ENCODE measurements at regions not wholly inside any gene's neighbourhood (a gene's known extent, or its start where the extent isn't known, plus 50 kb on each side); places are given as distances from the start of the nearest gene placed in this dataset.
"Not testable (repeated sequence)": the region's sequence is repeated elsewhere in the genome, so short reads cannot be mapped to it uniquely, and the experiment has no call there.

DNA sequence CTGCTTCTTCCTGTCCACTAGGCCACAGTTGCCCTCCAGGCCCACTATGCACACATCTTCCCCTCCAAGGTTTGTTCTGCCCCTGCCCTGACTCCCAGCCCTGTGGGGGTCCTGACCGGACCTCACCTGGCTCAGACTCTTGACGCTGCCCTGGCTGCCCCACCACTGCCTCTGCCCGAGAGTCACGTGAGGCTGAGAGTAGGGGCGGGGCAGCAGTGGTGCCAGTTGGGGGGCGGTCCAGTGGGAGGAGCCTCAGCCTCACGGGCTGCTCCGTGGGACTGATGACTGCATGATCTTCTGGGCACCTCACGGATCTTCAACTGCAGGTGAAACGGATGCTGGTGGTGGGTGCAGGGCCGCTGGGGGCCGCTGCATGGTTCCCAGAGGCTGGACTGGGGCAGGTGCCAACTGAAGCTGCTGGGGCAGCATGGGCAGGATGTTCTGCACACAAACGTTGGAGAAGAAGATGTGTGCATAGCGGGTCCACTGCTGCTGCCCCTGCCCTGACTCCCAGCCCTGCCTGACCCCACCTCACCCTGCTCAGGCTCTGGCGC lies 77.6 kb downstream of the HHIPL2 start:
- not testable (repeated sequence) for DNase-seq

DNA sequence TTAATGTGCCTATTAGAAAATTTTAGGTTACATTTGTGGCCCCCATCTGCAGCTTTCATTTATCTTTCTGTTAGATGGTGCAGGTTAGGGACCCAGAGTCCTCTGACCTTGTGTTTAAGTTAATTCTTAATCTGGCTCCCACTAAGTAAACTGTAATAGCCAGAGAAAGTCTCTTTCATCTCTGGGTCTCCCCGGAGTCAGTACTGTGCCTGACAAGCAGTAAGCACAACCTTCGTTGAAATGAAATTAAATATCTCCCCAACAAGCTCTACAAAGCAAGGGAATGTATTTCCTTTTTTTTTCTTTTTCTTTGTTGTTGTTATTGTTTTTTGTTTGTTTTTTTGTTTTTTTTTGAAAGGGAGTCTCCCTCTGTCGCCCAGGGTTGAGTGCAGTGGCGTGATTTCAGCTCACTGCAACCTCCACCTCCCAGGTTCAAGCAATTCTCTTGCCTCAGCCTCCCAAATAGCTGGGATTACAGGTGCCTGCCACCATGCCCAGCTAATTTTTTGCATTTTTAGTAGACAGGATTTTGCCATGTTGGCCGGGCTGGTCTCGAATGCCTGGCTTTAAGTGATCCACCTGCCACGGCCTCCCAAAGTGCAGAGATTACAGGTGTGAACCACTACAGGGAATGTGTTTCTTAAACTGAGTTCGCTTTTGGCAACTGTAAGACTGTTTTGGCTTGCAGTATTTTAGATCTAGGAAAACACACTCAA lies 81.6 kb downstream of the HHIPL2 start:
- DNase-seq, result no peak

DNA sequence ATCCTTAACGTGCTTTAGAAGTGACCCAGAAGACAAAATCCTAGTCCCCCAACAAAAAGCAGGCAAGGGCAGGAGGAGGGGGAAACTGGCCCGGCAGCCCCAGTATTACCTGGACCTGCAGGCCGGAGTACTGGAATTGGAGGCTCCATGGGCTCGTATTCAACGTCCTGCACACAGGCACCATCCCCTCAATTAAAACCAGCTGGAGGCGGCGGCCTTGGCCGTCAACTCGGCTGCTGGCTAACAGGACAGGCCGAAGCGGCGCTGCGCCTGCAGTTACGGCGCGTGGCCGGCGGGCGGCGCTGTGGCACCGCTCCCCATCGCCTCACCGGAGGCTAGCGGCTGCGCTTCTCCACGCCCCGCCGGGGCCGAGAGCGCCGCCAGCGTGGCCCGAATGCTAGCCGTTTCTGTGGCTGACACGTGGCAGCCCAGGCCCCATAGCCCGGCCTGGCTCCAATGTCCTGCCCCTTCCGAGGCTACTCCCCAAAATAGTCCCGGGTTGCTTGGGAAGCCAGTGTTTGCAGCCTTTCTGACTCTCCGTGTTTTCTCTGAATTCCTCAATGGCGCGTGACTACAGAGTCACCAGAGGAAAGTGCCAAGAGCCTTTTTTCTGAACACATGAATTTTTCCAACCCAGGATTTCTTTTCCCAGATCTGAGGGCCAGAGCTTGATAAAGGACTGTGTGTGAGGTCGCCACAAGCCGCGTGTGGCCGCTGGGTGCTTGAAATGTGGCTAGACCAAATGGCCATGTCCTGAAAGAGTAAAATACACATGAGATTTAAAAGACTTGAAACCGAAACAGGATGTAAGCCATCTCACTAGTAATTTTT lies 82.5 kb downstream of the HHIPL2 start:
- peak; percentile 83 for DNase-seq

DNA sequence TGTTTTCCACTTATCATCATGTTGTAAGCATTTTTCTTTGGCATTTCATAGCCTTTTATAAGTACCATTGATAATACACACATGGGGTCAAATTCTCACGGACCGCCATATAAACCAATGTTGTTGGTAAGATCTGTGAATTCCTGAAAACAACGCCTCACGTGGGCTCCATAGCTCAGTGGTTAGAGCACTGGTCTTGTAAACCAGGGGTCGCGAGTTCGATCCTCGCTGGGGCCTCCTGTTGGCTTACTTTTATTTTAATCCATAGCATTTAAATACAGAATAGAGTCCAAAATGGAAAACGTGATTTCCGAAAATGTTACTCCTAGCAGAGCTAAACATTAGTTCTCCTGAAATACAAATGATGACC lies 83.1 kb downstream of the HHIPL2 start:
- DNase-seq, result peak; percentile 74

DNA sequence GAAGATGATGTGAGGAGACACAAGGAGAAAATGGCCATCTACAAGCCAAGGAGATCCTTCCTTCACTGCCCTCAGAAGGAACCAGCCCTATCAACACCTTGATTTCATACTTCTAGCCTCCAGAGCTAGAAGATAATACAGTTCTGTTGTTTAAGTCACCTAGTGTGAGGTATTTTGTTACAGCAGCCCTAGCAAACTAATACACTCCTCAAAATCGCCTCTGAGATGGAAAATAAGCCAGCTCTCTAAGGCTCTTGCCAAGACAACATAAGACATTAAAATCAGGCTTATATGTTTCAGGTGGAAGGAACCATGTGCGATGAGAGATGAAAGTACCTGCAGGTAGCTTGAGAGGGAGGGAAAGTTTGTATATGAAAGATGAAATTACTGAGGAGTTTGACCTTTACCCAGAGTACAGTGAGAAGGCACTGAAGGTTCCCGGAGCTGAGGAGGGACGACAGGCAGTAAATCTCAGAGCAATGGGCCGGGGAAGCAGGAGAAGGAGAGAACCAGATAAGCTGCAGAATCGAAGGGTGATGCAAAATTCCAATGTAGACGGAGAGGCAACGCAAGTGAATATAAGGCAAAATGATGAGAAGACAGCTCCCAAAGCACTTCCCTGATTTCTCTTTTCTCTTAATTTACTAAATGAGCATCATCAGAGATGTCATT lies 84.7 kb downstream of the HHIPL2 start:
- DNase-seq, result no peak

DNA sequence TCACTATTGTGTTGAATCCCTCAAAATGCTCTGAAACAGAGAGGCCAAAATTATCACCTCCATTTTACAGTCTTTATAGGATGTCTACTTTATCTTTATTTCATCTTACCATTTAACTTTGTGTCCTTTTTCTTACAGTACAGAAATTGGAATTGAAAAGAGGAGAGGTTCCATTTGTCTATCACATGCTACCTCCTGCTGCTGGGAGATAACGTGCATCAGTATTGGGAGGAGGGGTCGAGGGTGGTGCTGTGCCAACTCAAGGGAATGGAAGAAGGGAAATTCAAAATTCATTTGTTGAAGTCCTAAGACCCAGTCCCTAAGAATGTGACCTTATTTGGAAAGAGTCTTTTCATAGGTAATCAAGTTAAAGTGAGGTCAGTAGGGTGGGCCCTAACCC lies 85.3 kb downstream of the HHIPL2 start:
- DNase-seq, result no peak

DNA sequence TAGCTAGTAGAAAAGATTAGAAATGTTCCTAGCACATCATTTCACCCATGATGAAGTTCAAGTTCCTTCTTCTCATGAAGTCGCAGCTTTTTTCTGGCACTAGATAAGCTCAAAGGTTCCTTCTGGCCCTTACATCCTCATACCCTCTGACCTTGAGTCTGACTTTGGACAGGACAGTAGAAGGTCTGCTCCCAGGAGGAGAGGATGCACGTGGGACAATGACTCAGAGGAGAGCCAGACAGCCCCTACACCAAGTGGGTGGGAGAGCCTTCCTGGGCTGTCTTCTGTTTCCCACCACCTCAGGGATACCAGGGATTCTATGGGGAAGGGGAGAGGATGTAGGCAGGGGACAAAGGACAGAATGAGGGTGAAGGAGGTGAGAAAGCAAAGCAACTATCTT lies 86.0 kb downstream of the HHIPL2 start:
- no peak for DNase-seq

DNA sequence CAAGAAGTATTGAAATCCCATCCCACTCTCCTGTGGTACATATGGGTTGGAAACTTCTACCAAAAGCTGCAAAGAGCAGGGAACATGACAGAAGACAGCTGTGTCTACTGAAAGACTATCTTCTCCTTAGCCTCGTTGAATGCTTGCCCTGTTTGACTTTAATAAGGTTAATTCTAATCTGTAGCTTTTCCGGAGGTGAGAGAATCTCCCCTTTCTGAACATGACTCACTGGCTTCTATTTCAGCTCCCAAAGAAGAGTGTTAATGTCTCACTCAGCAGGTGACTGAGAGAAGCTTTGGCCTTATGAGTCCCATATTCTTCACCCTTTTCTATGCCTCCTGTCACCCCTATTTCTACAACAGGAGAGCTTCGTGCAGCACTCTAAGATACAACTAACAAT lies 88.3 kb downstream of the HHIPL2 start:
- no peak for DNase-seq

DNA sequence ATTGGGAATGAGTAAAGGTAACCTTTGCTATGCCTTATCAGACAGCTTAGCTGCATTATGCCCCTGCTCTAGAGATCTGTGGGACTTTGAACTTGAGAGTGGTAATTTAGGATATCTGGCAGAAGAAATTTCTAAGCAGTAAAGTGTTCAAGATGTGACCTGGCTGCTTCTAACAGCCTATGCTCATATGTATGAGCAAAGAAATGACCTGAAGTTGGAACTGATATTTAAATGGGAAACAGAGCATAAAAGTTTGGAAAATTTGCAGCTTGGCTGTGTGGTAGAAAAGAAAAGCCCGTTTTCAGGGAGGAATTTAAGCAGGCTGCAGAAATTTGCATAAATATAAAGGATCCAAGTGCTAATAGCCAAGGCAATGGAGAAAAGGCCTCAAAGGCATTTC lies 90.4 kb downstream of the HHIPL2 start:
- DNase-seq, result no peak

DNA sequence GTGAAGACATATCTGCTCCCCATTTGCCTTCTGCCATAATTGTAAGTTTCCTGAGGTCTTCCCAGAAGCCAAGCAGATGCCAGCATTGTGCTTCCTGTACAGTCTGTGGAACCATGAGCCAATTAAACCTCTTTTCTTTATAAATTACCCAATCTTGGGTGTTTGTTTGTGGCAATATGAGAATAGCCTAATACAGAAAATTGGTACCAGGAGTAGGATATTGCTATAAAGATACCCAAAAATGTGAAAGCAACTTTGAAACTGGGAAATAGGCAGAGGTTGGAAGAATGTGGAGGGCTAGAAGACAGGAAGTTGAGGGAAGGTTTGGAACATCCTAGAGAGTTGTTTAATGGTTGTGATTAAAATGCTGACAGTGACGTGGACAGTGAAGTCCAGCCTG lies 90.8 kb downstream of the HHIPL2 start:
- no peak for DNase-seq

DNA sequence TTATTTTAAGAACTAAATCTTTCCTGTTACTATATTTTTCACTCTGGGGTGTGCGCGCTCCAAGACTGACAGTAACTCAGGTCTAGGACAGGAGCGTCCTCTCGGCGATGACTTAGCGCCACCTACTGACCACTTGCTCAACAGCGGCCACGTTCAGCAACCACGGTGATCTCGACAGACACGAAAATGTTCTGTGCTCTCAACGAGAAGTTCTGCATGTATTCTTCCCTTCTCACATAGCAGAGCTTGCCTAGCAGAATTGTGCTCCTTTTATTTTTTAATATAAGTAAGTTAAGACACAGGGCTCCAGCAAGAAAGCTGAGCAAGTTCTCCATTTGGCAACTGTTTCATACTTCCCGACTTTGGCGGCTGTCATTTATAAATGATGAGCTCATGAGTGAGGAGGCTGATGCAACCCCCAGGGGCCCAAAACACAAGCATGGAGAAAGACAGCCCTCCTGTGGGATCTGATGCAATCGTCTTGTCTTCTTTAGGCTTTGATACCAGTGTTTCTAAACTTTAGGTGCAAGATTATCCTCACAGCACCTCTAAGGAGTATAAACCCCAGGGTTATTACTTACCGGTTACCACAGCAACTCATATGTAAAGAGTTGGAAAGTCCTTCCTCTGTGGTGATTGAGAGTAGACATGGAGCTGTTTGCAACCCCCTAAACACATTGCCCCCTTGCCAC lies 92.6 kb downstream of the HHIPL2 start:
- peak; percentile 73 for DNase-seq

DNA sequence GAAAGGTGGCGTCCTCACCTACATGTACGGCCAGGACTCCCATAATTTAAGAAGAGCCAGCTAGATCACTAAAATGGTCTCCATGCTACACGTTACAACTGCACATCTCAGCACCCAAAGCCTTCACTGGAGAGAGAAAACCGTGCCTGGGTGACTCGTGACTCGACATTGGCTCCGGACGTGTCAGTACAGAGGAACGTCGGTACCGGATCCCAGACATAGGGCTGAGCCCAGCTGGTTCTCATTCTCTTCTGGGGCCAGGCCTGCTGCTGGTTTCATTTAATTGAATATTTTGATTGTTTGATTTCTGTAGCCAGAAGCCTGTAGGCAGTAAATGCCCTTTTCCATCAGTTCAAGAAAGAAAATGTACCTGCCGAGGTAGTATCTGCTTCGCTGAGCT lies 93.1 kb downstream of the HHIPL2 start:
- DNase-seq, result no peak

DNA sequence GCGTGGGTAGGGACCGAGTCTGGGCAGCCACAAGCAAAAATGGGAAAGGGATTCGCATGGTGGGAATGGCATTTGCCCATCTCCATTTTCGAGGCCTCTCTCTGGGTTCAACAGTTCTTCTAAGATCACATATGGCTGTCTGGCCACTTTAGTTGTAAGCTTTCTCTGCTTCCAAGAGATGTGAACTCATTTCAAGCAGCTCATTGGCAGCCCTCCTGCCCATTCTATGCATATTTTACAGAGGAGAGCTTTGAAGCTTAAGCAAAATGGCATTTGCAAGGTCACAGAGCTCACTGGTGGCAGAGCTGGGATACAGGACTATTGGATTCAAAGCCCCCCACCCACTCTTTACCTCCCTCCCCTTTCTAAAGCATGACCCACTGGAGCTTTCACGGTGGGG lies 93.7 kb downstream of the HHIPL2 start:
- DNase-seq, result no peak

DNA sequence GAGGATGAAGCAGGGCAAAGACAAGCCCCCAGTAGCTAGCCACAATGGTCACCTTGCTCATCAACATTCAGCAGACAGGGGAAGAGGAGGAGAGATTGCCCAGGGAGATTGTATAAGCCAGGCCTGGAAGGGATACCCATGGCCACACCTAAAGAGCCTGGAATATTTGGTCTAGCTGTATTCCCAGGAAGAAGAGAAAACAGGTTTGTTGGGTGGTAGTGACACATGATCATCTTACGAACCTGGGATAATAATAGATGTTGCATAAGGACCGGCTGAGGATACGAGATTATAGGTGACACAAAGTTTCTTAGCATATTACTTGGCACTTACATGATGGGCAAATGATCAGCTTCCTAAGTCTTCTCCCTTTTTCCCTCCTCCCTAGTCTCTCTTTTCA lies 95.9 kb downstream of the HHIPL2 start:
- no peak for DNase-seq

DNA sequence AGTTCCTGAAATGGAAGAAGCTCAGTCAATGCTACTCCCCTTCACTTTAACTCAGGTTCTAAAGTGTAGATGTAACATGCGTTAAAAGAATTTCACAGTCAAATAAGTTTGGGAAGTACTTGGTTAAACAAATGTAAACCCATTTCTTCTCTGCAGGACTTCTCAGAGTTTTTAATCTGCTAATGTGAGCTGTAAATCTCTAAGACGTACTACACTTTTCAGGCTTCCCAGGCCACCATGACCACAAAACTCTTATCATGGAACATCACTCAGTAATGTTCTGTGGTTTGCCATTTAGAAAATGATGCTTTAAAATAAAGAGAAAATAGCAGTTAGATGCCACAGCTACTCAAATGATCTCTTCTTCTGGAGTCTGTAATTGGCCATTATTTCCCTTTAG lies 104.3 kb downstream of the HHIPL2 start:
- DNase-seq, result no peak

DNA sequence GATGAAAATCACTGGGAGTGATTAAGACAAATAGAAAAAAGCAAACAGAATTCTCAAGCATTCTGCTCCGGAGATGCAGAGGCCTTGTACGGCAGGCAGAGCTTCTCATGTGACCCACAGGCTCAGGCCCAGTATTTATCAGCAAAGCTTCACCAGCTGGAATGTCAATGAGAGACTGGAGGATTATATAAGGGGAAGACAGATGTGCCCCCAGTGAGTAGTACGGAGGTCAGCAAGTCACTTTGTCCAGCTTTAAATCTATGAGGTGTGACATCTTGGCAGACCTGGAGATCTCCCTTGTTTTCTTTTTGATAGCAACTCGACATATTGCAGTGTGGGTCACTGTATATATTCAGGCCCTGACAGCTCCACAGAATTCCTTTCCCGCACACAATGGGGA lies 106.8 kb downstream of the HHIPL2 start:
- no peak for DNase-seq

DNA sequence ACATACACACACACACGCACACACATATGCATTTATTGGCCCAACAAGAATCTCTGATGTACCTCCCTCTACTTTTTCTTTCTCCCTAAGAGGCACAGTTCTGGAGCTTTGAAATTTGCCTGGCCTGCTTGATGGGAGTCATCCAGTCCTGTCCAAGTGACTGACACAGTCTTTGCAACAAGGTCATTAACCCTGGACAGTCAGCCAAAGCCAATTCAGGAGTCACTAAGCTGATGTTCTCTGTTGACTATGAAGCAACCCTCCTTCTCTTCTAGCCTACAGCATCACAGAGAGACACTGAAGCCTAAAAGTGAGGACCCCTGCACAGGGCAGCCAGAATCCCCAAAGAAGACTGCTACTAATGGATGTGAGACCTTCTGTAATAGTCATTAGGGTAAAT lies 123.1 kb downstream of the HHIPL2 start:
- no peak for DNase-seq

DNA sequence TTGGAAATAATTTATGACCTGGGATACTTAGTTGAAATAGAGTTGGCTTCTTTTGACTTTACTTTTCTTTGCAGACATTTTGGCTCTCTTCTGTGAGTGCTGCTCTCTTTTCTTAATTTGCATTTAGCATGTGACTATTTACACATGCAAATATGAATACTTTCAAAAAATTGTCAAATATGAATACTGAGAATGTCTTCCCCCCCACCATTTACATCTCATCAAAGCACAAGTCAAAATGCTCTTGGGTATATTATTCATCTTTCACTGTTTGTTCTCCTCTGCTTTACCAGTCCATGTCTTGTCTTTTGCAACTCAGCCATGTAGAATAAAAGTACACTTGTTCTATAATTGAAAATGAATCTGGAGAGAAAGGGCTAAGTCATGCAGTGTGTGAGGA lies 126.5 kb downstream of the HHIPL2 start:
- no peak for DNase-seq

DNA sequence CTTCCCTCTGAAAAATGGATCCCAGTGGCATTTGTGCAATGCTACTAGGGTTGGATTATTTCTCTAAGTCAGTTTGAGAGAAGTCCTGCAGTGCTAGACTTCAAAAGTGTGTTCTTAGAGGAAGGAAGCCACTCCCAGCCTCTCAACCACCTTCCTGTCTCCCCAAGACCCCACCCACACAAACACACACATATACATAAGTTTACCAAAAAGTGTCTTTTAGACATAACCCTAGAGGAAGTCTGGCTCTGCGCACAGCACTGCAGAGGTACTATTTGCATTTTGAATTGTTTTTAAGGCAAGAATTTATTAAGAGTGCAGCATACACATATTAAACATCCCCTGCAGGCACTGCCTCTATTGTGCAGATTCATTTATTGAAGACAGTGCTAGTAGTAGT lies 127.3 kb downstream of the HHIPL2 start:
- peak; percentile 30 for DNase-seq

DNA sequence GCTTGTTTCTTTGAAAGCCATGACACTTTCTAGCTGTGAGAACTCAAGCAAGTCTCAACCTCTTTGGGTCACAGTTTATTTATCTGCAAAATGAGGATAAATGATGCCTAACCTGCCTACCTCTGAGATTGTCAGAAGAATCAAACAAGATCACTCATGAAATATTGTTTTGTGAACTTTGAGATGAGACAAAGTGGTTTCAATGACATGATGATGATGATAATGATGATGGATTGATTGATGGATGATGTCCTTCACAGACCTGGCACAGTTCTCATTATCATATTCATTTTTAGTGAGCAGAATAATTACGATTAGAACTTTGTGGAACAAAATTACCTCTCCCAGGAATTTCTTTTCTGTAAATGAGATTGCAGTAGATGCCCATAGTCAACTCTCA lies 129.2 kb downstream of the HHIPL2 start:
- no peak for DNase-seq

DNA sequence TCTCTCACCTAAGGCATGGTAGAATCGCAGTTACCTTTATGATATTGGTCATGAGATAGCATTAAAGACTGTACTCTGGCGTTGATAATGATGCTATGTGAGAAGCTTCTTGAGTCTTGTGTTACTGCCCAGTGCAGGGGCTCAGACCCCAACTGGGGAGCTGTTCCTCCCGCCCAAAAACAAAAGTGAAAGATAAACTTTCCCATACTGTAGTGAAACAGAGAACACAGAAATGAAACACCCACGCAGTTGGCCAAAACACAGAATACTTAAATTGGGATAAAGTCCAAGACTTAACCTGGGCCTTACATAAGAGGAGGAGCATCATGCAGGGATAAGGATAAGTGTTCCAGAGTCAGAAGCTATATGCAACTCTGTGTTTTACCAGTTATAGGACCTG lies 130.6 kb downstream of the HHIPL2 start:
- DNase-seq, result no peak

DNA sequence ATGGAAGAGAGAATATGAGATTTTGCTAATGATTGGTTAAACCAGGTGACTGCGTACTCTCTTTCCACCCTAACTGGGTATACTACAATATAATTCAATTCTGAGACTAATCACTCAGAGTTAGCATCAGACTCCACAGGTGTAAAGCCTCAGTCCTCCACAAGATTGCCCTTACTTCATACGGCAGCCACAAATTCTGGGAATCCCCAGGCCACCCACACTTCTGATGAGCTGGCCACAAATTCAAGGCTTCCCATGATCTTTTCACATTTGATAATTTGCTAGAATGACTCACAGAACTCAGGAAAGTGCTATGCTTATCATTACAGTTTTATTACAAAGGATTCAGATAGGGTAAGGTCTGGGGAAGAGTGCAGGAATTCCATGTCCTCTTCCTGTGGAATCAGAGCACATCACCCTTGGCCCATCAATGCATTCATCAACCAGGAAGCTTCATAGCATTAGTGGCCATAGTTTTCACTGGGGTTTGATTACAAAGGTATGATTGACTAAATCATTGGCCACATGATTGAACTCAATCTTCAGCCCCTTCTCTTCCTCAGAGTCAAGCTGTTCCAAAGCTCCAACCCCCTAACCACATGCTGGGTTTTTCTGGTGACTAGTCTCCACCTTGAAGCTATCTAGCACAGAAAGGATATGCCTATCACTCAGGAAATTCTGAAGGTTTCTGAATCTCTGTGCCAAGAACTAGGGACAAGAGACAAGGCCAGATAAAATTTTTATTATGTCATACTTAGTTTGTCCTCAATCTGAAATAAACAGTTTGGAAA lies 131.7 kb downstream of the HHIPL2 start:
- no peak for DNase-seq

All from CD4-positive, alpha-beta T cell treated with Interferon gamma for 1 hour (primary cell).